K562 (cell line): ENCODE measurements at regions not wholly inside any gene's neighbourhood (a gene's known extent, or its start where the extent isn't known, plus 50 kb on each side); places are given as distances from the start of the nearest gene placed in this dataset.
"Not testable (repeated sequence)": the region's sequence is repeated elsewhere in the genome, so short reads cannot be mapped to it uniquely, and the experiment has no call there.

Experiments used
- CXXC5 ChIP-seq: fragments of 250-450 bp; sonication (Bioruptor Pico); IDR thresholded peaks from 2 replicates; pipeline ENCODE4 v1.8.0; 2022; ENCODE audit warnings: inconsistent platforms, mild to moderate bottlenecking, moderate library complexity
- GTF2A2 ChIP-seq: IDR thresholded peaks from 2 replicates; pipeline ENCODE4 v1.6.1; 2016; ENCODE audit warnings: mild to moderate bottlenecking, missing genetic modification characterization, missing compliant biosample characterization
- HDAC8 ChIP-seq: fragments of 450-650 bp; IDR thresholded peaks from 2 replicates; pipeline ENCODE4 v1.6.1; 2016; ENCODE audit warnings: mild to moderate bottlenecking, missing genetic modification characterization, moderate library complexity, missing compliant biosample characterization
- NR2C1 ChIP-seq, 2 experiments: fragments of 450-650 bp; IDR thresholded peaks; 2 replicates each; pipeline ENCODE4 v1.6.1; 2017; ENCODE audit warnings: mild to moderate bottlenecking in 2 of 2, antibody characterized with exemption in 1 of 2, inconsistent platforms in 1 of 2, missing compliant biosample characterization in 1 of 2, missing genetic modification characterization in 1 of 2
- PTRF ChIP-seq: fragments of 450-650 bp; IDR thresholded peaks from 2 replicates; pipeline ENCODE4 v1.6.1; 2016; ENCODE audit warnings: mild to moderate bottlenecking, missing genetic modification characterization, missing compliant biosample characterization
- TEAD2 ChIP-seq: fragments of 450-650 bp; IDR thresholded peaks from 2 replicates; pipeline ENCODE4 v1.6.1; 2016; ENCODE audit warnings: missing genetic modification characterization, control low read depth, missing compliant biosample characterization
- ZBTB40 ChIP-seq, 2 experiments: fragments of 450-650 bp in 1 of 2; sonication (generic) in 1 of 2; formaldehyde crosslinking in 1 of 2; IDR thresholded peaks; 2 replicates each; pipeline versions ENCODE4 v1.7.1 to v1.9.0; 2016 to 2022; ENCODE audit warnings: inconsistent platforms in 1 of 2, mild to moderate bottlenecking in 1 of 2, missing genetic modification reagents in 1 of 2
- ZEB2 ChIP-seq: fragments of 450-650 bp; IDR thresholded peaks from 2 replicates; pipeline ENCODE4 v1.6.1; 2016
- ZKSCAN8 ChIP-seq: fragments of 200-800 bp; sonication (Bioruptor generic); IDR thresholded peaks from 2 replicates; pipeline ENCODE4 v1.6.1; 2016; ENCODE audit warnings: missing genetic modification characterization, missing compliant biosample characterization
- ZNF740 ChIP-seq, 3 experiments: fragments of 200-800 bp in 1 of 3; sonication (Bioruptor generic) in 1 of 3; sonication (generic) in 1 of 3; formaldehyde crosslinking in 1 of 3; IDR thresholded peaks; 2 replicates each; pipeline versions ENCODE4 v1.6.1 to v1.8.0; 2016 to 2022; ENCODE audit warnings: mild to moderate bottlenecking in 2 of 3, missing compliant biosample characterization in 2 of 3, missing genetic modification characterization in 2 of 3, missing genetic modification reagents in 1 of 3
- TF ChIP-seq, protein P1 (sequence below): fragments of 250-450 bp; sonication (Bioruptor Pico); IDR thresholded peaks from 2 replicates; pipeline ENCODE4 v1.8.0; 2022; ENCODE audit warnings: moderate library complexity, mild to moderate bottlenecking, inconsistent platforms
- TF ChIP-seq, protein P2 (sequence below): fragments of 450-650 bp; IDR thresholded peaks from 2 replicates; pipeline ENCODE4 v1.6.1; 2017; ENCODE audit warnings: antibody characterized with exemption, mild to moderate bottlenecking

- TF ChIP-seq ZBTB40 (IDR thresholded peaks at IDR 0.05) (peak; percentile 36; the same call in 1 of the 2 replicates), TEAD2 (tag) (peak; percentile 0; the same call in 1 of the 2 replicates), ZEB2 (peak; percentile 22; the same call in 1 of the 2 replicates), ZNF740 (tag; IDR thresholded peaks at IDR 0.05) (peak in 1 of 2 experiments; percentile 54; a peak in 1 of 4 replicates), CXXC5 (CRISPR knock-in tag) (peak; percentile 3; the same call in 1 of the 2 replicates), HDAC8 (tag) (peak; percentile 78), PTRF (tag) (peak; percentile 12; the same call in 1 of the 2 replicates), NR2C1 (tag; IDR thresholded peaks at IDR 0.05) (0 out of 2 replicates have a peak, but pooled peaks have one; percentile 9), GTF2A2 (peak; percentile 70; the same call in 1 of the 2 replicates), ZKSCAN8 (peak; percentile 8; the same call in 1 of the 2 replicates)
- not testable (repeated sequence) for TF ChIP-seq ZBTB40 (CRISPR knock-in tag; IDR thresholded peaks at IDR 0.05); ZNF740 (CRISPR knock-in tag; IDR thresholded peaks at IDR 0.05); NR2C1 (IDR thresholded peaks at IDR 0.05)
- TF ChIP-seq, protein P1, sequence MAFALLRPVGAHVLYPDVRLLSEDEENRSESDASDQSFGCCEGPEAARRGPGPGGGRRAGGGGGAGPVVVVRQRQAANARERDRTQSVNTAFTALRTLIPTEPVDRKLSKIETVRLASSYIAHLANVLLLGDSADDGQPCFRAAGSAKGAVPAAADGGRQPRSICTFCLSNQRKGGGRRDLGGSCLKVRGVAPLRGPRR (CRISPR knock-in tag): peak; percentile 52; the same call in 1 of the 2 replicates
- TF ChIP-seq, protein P2, sequence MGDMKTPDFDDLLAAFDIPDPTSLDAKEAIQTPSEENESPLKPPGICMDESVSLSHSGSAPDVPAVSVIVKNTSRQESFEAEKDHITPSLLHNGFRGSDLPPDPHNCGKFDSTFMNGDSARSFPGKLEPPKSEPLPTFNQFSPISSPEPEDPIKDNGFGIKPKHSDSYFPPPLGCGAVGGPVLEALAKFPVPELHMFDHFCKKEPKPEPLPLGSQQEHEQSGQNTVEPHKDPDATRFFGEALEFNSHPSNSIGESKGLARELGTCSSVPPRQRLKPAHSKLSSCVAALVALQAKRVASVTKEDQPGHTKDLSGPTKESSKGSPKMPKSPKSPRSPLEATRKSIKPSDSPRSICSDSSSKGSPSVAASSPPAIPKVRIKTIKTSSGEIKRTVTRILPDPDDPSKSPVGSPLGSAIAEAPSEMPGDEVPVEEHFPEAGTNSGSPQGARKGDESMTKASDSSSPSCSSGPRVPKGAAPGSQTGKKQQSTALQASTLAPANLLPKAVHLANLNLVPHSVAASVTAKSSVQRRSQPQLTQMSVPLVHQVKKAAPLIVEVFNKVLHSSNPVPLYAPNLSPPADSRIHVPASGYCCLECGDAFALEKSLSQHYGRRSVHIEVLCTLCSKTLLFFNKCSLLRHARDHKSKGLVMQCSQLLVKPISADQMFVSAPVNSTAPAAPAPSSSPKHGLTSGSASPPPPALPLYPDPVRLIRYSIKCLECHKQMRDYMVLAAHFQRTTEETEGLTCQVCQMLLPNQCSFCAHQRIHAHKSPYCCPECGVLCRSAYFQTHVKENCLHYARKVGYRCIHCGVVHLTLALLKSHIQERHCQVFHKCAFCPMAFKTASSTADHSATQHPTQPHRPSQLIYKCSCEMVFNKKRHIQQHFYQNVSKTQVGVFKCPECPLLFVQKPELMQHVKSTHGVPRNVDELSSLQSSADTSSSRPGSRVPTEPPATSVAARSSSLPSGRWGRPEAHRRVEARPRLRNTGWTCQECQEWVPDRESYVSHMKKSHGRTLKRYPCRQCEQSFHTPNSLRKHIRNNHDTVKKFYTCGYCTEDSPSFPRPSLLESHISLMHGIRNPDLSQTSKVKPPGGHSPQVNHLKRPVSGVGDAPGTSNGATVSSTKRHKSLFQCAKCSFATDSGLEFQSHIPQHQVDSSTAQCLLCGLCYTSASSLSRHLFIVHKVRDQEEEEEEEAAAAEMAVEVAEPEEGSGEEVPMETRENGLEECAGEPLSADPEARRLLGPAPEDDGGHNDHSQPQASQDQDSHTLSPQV: 0 out of 2 replicates have a peak, but pooled peaks have one; percentile 47
Observed at GRCh38 chr15:92804610-92804936, 95.6 kb upstream of the CHD2 start (continued).
